Embryonic facial prominence (tissue), 1 donor: ENCODE measurements at regions not wholly inside any gene's neighbourhood (a gene's known extent, or its start where the extent isn't known, plus 50 kb on each side); places are given as distances from the start of the nearest gene placed in this dataset.

Experiments
- DNase-seq: peaks from one replicate; pipeline ENCODE4 v3.0.0-alpha.2; 2016; ENCODE audit errors: extremely low spot score

- DNase-seq, result no peak
These were observed 64.0 kb upstream of the CHRM3 start for GRCh38 chr1:239322369-239322768.

DNA sequence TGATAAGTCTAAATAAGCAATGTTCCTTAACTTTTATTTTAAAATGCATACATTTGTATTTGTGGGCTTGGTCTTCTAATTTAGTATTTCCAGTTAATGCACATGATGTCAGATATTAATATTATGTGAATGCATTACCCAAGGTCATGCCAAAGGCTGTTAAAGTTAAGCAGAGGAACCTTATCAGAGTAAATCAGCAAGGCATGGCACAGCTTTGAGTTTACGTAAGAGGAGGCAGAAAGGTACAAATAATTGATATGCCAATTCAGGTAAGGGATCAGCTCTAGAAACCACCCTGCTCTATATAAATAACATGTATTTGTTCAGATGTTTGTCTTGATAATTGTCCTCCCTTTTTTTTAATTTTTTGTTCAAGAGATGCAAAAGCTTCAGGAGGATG is 64.5 kb upstream of the CHRM3 start:
- no peak for DNase-seq

- DNase-seq, result no peak
These were observed 68.4 kb upstream of the CHRM3 start for GRCh38 chr1:239317948-239318347.

DNA sequence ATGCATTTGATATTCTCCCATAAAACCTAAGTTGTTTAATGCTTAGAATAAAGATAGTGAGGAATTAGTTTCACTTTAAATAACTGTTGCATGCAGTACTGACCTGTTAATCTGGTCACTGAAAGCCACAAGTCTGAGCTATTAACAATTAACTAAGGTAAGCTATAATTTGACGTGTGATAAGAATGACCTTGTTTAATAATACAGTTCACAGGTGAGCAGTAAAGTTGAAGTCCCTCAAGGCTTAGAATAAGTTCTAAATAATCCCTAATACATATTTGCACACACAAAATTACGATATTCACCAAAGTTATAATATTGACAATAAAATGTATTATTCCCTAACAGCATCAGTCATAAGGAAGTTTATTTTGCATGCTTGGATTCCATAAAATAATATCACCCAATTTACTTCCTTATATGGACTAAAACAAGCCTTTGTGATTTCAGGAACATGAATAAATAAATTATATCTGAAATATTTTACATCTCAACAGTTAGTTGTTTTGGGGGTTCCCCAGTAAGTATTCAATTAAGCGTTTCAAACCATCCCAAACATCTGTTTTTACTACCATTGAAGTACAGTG is 70.6 kb upstream of the CHRM3 start:
- no peak for DNase-seq

GRCh38 chr1:239311331-239311730 is 75.0 kb upstream of the CHRM3 start:
- no peak for DNase-seq

DNA sequence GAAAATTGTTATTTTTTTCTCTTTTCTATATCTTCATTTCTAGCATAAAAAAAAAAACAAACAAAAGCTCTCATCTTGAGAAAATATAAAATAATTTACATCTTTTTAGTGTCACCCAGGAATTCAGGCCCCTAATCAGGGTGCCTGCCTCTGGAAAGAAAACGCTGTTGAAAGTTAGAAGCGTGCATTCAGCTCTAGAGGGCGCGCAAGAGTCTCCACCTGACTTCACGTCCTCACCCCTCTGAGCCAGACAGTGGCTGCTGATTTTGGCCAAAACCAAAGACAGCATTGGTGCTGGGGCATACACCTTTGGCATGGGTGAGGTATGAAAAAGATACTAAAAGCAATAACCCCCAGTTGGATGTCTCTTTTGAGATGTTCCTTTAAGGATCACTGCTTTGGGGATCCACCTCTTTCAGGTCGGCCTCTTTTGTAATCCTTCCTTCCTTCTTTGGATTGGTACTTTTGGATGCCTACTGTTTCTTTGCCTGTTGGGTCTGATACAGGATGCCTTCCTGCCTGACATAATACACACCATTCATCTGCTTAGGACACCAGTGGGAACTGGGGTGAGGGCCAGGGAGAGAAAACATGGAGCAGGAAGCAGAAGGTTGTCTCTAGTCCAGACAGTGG is 77.6 kb upstream of the CHRM3 start:
- no peak for DNase-seq

GRCh38 chr1:239307886-239308285 is 78.5 kb upstream of the CHRM3 start:
- DNase-seq, result no peak

- DNase-seq, result no peak
These were observed 79.9 kb upstream of the CHRM3 start for GRCh38 chr1:239306426-239306825.

GRCh38 chr1:239303289-239303688 is 83.1 kb upstream of the CHRM3 start:
- no peak for DNase-seq

DNA sequence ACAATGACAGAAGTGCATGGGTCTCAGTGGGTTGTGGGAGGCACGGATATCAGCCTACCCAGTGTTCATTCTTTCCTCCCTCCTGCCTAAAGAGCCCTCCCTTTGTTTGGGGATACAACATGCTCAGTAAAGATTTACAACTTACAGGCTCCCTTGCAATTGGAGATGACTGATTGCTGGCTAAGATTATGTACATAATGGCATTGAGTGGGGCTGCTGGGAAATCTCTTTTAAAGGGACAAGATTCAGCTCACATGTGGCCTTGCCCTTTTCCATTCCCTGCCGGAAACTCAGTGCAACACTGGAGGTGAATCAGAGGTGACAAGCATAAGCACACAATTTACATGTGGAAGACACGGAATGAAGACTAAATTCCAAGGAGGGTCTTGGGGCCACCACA is 83.7 kb upstream of the CHRM3 start:
- no peak for DNase-seq

GRCh38 chr1:239301251-239301650 is 85.1 kb upstream of the CHRM3 start:
- no peak for DNase-seq

DNA sequence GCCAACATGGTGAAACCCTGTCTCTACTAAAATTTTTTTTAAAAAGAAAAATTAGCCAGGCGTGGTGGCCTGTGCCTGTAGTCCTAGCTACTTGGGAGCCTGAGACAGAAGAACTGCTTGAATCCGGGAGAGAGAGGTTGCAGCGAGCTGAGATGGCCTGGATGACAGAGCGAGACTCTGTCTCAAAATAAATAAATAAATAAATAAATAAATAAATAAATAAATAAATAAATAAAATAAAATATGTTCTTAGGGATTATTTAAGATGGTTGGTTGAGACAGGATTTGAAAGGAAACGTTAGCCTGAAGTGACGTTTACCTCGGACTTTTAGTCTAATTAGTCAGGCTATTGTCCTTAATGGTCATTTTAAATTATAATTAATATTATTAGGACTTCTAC is 88.5 kb upstream of the CHRM3 start:
- DNase-seq, result no peak

- DNase-seq, result no peak
These were observed 92.8 kb upstream of the CHRM3 start for GRCh38 chr1:239293350-239294110.

DNA sequence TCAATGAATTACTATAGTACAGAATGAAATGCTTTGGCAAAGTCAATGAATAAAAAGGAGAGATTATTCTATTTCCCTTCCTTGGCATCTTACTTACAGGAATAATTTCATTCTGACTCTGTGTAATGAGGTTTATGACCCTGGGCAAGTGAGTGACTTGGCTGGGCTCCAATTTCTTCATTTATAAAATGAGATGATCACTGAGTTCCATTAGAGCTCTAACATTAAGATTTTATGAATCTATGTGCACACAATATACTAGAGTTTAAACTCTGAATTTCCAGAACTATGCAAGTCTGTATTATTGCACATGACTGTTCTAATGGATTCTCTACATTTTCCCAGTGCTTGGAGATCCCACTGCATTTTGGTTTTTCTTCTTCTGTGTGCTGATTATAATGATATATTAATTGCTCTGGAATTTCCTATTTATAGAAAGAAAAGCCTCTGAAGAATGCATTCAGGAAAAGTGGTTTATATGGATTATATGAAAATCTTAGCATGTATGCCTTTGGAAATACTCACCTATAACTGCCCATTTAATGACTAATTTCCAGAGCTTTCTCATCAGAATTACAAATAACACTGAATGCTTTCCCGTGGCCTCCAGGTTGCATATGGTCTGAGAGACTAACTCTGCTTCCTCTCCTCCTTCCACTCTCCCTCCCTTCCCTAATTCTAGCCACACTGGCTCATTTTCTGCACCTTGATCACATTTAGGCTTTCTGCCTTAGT is 97.4 kb upstream of the CHRM3 start:
- no peak for DNase-seq

- DNase-seq, result no peak
These were observed 99.1 kb upstream of the CHRM3 start for GRCh38 chr1:239287296-239287695.

DNA sequence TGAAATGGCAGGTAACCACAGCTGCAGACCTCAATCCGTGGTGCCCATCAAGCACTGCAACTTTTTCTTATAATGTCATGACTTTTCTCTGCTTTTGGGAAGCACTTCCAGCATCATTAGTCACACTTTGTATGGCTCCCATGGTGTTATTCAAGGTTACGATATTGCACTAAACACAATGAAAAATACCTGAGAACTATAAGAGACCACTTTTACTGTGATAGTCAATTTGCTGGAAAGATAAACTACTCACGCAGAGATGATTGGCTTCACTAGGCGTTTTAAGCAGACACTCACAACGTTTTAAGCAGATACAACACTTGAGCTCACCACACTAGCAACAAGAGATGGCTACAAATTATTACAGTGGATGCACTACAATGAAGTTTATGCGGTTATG is 103.2 kb upstream of the CHRM3 start:
- no peak for DNase-seq

DNA sequence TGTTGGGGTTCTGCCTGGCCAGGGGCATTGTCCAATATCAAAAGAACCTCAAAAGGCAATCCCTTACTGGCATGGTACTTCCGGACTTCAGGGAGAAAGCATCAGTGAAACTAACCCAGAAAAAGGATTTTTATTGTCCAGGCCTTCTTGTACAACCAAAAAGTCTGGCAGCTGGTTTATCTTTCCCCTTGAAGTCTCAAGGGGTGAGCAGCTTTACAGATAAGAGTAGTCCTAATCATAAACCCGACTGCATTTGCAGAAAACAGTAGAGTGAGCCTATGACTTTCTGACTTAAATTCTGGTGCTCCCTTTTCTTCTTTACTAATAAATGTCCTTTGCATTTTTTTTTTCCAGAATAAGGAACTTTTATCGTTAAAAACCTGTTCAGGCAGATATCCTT is 104.0 kb upstream of the CHRM3 start:
- no peak for DNase-seq

DNA sequence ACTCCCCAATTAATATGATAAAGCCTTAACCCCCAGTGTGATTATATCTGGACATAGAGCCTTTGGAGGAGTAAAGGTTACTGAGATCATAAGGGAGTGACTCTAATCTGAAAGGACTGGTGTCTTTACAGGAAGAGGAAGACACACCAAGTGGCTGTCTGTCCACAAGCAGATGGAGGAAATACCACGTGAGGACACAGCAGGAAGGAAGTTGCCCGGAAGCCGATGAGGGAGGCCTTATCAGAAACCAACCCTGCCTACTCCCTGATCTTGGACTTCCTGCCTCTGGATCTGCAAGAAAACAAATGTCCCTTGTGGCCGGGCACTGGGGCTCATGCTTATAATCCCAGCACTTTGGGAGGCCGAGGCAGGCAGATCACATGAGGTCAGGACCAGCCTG is 110.3 kb upstream of the CHRM3 start:
- no peak for DNase-seq

DNA sequence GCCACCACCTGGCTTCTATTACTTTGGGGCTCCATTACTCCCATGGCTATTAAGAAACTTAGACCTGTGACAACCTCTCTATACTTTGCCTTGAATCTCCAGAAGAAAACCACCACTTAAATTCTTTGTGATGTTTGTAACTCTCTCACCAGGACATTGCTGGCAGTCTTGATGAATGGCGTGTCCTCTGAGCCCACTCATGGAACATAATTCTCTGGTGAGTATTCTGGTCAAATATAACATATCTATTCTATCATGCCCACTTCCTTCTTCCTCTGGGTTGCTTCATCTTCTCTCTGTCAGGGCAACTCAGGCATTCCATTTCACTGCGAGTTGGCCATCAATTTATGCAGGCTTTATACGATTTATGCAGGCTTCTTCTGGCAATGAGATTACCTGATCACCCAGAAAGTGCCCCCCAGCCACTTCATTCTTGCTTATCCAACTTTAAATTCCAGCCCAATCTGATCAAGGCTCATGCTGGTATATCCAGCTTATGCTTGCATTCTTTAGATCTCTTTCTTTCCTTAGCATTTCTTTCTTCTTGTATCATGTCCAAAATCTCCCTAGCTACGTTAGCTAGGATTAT is 112.0 kb upstream of the CHRM3 start:
- DNase-seq, result no peak

DNA sequence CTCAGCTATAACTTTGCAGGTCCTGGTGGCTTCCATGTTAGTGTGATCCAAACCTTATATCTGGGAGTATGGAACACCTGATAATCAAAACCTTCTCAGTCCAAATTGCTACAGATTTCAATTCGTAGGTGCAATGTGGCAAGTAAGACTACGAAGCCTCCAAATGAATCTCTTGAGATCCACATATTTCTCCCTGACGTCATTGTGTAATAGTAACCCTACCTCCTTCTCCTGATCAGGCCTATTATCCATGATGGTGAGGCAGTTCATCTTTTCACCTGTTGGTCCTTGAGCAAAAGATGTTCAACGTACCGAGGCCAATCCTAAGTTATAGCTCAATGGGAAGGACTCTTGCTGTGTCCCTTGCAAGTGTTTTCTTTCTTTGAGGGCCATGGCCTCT is 115.9 kb upstream of the CHRM3 start:
- DNase-seq, result no peak

DNA sequence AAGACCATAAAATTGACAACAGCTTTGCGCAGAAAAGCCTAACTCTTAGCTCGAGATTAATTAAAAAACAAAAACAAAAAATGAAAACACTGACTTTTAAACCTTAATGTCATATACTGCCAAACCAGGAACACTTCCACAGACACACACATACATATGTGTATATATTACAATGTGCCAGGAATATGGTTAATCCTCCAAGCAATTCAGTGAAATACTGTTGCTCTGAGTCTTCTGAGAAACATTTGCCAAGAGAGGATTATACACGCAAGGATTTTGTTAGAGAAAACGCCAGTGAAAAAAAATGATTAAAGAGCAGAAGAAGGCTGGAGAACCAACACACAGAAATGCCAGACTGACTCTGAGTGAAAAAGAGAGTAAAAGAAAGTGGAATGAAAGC is 116.7 kb upstream of the CHRM3 start:
- DNase-seq, result no peak

- DNase-seq, result no peak
These were observed 117.4 kb upstream of the CHRM3 start for GRCh38 chr1:239268941-239269340.
